K562 (cell line): ENCODE measurements at regions not wholly inside any gene's neighbourhood (a gene's known extent, or its start where the extent isn't known, plus 50 kb on each side); places are given as distances from the start of the nearest gene placed in this dataset.
A peak's percentile ranks its signal among the peaks of the same experiment; 100 is the strongest.

Source experiments
- ATAC-seq: fragments of 200-7000 bp; cut with Tn5 transposase; 3 replicates; pipeline ENCODE4 v1.9.1; 2020; ENCODE audit warnings: moderate library complexity
- BruUV-seq: library from RNA; stranded (reverse); fragments of 400-500 nt; replicated peaks from 2 replicates; lab custom pipeline; 2021; lab: Mats Ljungman, UMichigan
- CTCF ChIA-PET: fragments of 300-600 bp; formaldehyde crosslinking; extraction: SDS; loops from one replicate; lab custom pipeline; 2021; ENCODE audit warnings: low intra/inter-chr PET ratio; lab: Yijun Ruan, JAX
- POLR2A ChIA-PET: fragments of 300-600, 350-650 bp; sonication (Branson Sonifier 250); formaldehyde crosslinking; extraction: SDS; loops from one replicate; lab custom pipeline; 2021; ENCODE audit warnings: antibody characterized with exemption, inconsistent platforms; lab: Yijun Ruan, JAX
- DNase-seq, 4 experiments: peaks; one replicate each; pipeline versions ENCODE4 v3.0.0 to v3.0.0-alpha.2; 2011 to 2018; ENCODE audit warnings: low spot score in 3 of 4, mixed read lengths in 3 of 4; ENCODE audit errors: extremely low read depth in 1 of 4
- FAIRE-seq: peaks from 2 replicates; lab custom pipeline; 2011; peaks lifted over from hg19 to GRCh38; lab: Jason Lieb, UNC
- H2AFZ ChIP-seq: 2 replicates; pipeline ENCODE4 v1.6.0; 2011; ENCODE audit warnings: low read depth, low read length, control low read depth, inconsistent platforms
- H3K27ac ChIP-seq: fragments of 200-600 bp; 3 replicates; pipeline ENCODE4 v1.8.0; 2011; ENCODE audit warnings: low read depth, mild to moderate bottlenecking, control low read depth, inconsistent platforms, low read length, moderate library complexity, mixed read lengths; ENCODE audit errors: extremely low read depth
- H3K27me3 ChIP-seq, 2 experiments: fragments of 300-600 bp in 1 of 2; 2 replicates in 1 of 2; 3 replicates in 1 of 2; pipeline versions ENCODE4 v1.6.0 to v1.8.0; 2011; ENCODE audit warnings: inconsistent platforms in 2 of 2, low read length in 2 of 2, mild to moderate bottlenecking in 1 of 2, mixed read lengths in 1 of 2, moderate library complexity in 1 of 2; ENCODE audit not compliant: control insufficient read depth in 2 of 2, insufficient read depth in 2 of 2
- H3K36me3 ChIP-seq: fragments of 300-600 bp; 3 replicates; pipeline ENCODE4 v1.8.0; 2011; ENCODE audit warnings: mild to moderate bottlenecking, low read length, inconsistent platforms; ENCODE audit not compliant: control insufficient read depth, insufficient read depth
- H3K4me1 ChIP-seq, 2 experiments: fragments of 200-600 bp in 1 of 2; replicated peaks in 1 of 2; 2 replicates in 1 of 2; 3 replicates in 1 of 2; pipeline versions ENCODE4 v1.5.1 to v1.8.0; 2011; ENCODE audit warnings: inconsistent platforms in 2 of 2, low read length in 2 of 2, mild to moderate bottlenecking in 1 of 2, mixed read lengths in 1 of 2, moderate library complexity in 1 of 2; ENCODE audit not compliant: control insufficient read depth in 2 of 2, insufficient read depth in 2 of 2
- H3K4me2 ChIP-seq: 2 replicates; pipeline ENCODE4 v1.6.1; 2011; ENCODE audit warnings: low read length, control low read depth, inconsistent platforms, mixed read lengths; ENCODE audit not compliant: insufficient read depth
- H3K4me3 ChIP-seq: fragments of 200-600 bp; sonication (generic), shearing (Covaris generic); 2 replicates; pipeline ENCODE4 v1.5.1; 2016; ENCODE audit warnings: control low read depth, inconsistent platforms
- H3K79me2 ChIP-seq: fragments of 200-600 bp; 3 replicates; pipeline ENCODE4 v1.8.0; 2011; ENCODE audit warnings: low read length, inconsistent platforms; ENCODE audit not compliant: control insufficient read depth, insufficient read depth
- H3K9ac ChIP-seq, 2 experiments: 2 replicates each; pipeline versions ENCODE4 v1.6.0 to v1.6.1; 2011; ENCODE audit warnings: low read depth in 2 of 2, low read length in 2 of 2, control low read depth in 1 of 2, inconsistent platforms in 1 of 2, mild to moderate bottlenecking in 1 of 2, mixed read lengths in 1 of 2; ENCODE audit not compliant: insufficient read depth in 1 of 2
- H3K9me1 ChIP-seq: one replicate; pipeline ENCODE4 v1.6.0; 2011; ENCODE audit warnings: inconsistent platforms, mild to moderate bottlenecking, low read length, moderate library complexity; ENCODE audit not compliant: control insufficient read depth, insufficient read depth
- H3K9me3 ChIP-seq: replicated peaks from 2 replicates; pipeline ENCODE4 v1.5.1; 2011; ENCODE audit warnings: low read depth, low read length, inconsistent platforms; ENCODE audit not compliant: control insufficient read depth, insufficient read depth
- H4K20me1 ChIP-seq: replicated peaks from 2 replicates; pipeline ENCODE4 v1.6.1; 2011; ENCODE audit warnings: low read length, inconsistent platforms, mixed read lengths; ENCODE audit not compliant: control insufficient read depth, insufficient read depth
- ARID3B ChIP-seq: fragments of 250-450 bp; sonication (Bioruptor Pico); IDR thresholded peaks from 2 replicates; pipeline ENCODE4 v1.4.0; 2020; ENCODE audit warnings: borderline replicate concordance
- C11orf30 ChIP-seq: fragments of 450-650 bp; IDR thresholded peaks from 2 replicates; pipeline ENCODE4 v1.6.1; 2016; ENCODE audit warnings: low read depth, mild to moderate bottlenecking
- CGGBP1 ChIP-seq: fragments of 250-450 bp; sonication (Bioruptor Pico); IDR thresholded peaks from 2 replicates; pipeline ENCODE4 v1.9.0; 2021; ENCODE audit warnings: mild to moderate bottlenecking
- EP400 ChIP-seq: fragments of 450-650 bp; IDR thresholded peaks from 2 replicates; pipeline ENCODE4 v1.6.1; 2017; ENCODE audit warnings: antibody characterized with exemption, mild to moderate bottlenecking, moderate library complexity
- ETV1 ChIP-seq: fragments of 450-650 bp; conservative IDR thresholded peaks from 2 replicates; pipeline ENCODE4 v1.6.1; 2016; ENCODE audit warnings: missing genetic modification characterization, control low read depth, low read depth, missing compliant biosample characterization
- FOXK1 ChIP-seq: sonication (generic); formaldehyde crosslinking; IDR thresholded peaks from 2 replicates; pipeline ENCODE4 v1.8.0; 2022; ENCODE audit warnings: missing genetic modification reagents, mild to moderate bottlenecking, borderline replicate concordance
- MAFF ChIP-seq: IDR thresholded peaks from 2 replicates; pipeline ENCODE4 v1.6.1; 2012; ENCODE audit warnings: low read length, improper control_type of control experiment
- MAFK ChIP-seq: IDR thresholded peaks from 2 replicates; pipeline ENCODE4 v1.6.1; 2011; ENCODE audit warnings: low read length, improper control_type of control experiment
- NCOR1 ChIP-seq: fragments of 450-650 bp; IDR thresholded peaks from 2 replicates; pipeline ENCODE4 v1.6.1; 2016; ENCODE audit warnings: mild to moderate bottlenecking, moderate library complexity
- PCBP2 ChIP-seq: fragments of 200-400 bp; formaldehyde crosslinking; IDR thresholded peaks from 2 replicates; pipeline ENCODE4 v1.6.1; 2018; ENCODE audit warnings: low read length, low read depth, mild to moderate bottlenecking, moderate library complexity; ENCODE audit not compliant: poor library complexity, severe bottlenecking
- PHB ChIP-seq: fragments of 250-450 bp; sonication (Bioruptor Pico); IDR thresholded peaks from 2 replicates; pipeline ENCODE4 v1.5.0; 2021
- SMC3 ChIP-seq: conservative IDR thresholded peaks from 2 replicates; pipeline ENCODE4 v1.6.1; 2011; ENCODE audit warnings: low read depth, low read length, improper control_type of control experiment; ENCODE audit not compliant: insufficient read depth
- SP1 ChIP-seq: sonication (generic); formaldehyde crosslinking; IDR thresholded peaks from 2 replicates; pipeline ENCODE4 v1.8.1; 2022; ENCODE audit warnings: mild to moderate bottlenecking, missing genetic modification reagents
- ZFP1 ChIP-seq: fragments of 450-650 bp; formaldehyde crosslinking; IDR thresholded peaks from 2 replicates; pipeline ENCODE4 v1.4.0; 2020; ENCODE audit warnings: mild to moderate bottlenecking, mixed read lengths
- ZNF121 ChIP-seq: sonication (generic); formaldehyde crosslinking; conservative IDR thresholded peaks from 2 replicates; pipeline ENCODE4 v1.8.0; 2022; ENCODE audit warnings: missing genetic modification reagents
- ZNF316 ChIP-seq: fragments of 450-650 bp; IDR thresholded peaks from 2 replicates; pipeline ENCODE4 v1.6.1; 2016
- ZNF699 ChIP-seq: fragments of 250-450 bp; sonication (Bioruptor Pico); IDR thresholded peaks from 2 replicates; pipeline ENCODE4 v1.8.0; 2021; ENCODE audit warnings: mild to moderate bottlenecking, moderate library complexity; ENCODE audit not compliant: insufficient replicate concordance
- ZNF830 ChIP-seq: fragments of 250-450 bp; sonication (Bioruptor Pico); IDR thresholded peaks from 2 replicates; pipeline ENCODE4 v1.5.0; 2021; ENCODE audit warnings: mild to moderate bottlenecking
- ZSCAN29 ChIP-seq: fragments of 450-650 bp; IDR thresholded peaks from 2 replicates; pipeline ENCODE4 v1.6.1; 2017
- WGBS: fragments of 100-300 bp; shearing (Covaris generic); methylation state at CpG from one replicate; pipeline ENCODE4 v1.1.6; 2016; ENCODE audit warnings: low coverage, mixed read lengths; ENCODE audit not compliant: insufficient coverage; ENCODE audit errors: missing lambda C conversion rate; 5-methylcytosine and 5-hydroxymethylcytosine counted together
- in situ Hi-C: fragments of 300-500 bp; cut with MboI; formaldehyde crosslinking; loops from 4 replicates; pipeline ENCODE4 v1.15.0; 2018; ENCODE audit warnings: inconsistent platforms, mixed read lengths
- intact Hi-C: fragments of 100-400 bp; cut with micrococcal nuclease; formaldehyde crosslinking; loops from 2 replicates; pipeline ENCODE4 v1.14.2; 2022

GRCh38 chr7:82674268-82674667 lies 230.7 kb upstream of the CACNA2D1 start:
- no peak for TF ChIP-seq EP400
- TF ChIP-seq ZSCAN29: no peak
- TF ChIP-seq ZNF699: no peak
- no peak for TF ChIP-seq PHB (CRISPR knock-in tag)

GRCh38 chr7:82672078-82672477 lies 228.5 kb upstream of the CACNA2D1 start:
- Histone ChIP-seq H3K9me1 (no peaks in the 10 kb centered on the region), H2AFZ (no peak overlapping the region), H3K9me3 (peaks cover 7% of the 10 kb centered on the region; the same call in 1 of the 2 replicates), H4K20me1 (no peaks in the 10 kb centered on the region), H3K9ac (no peak overlapping the region), H3K4me3 (no peak overlapping the region), H3K4me2 (no peak overlapping the region), H3K27me3 (no peaks in the 10 kb centered on the region), H3K27ac (no peak overlapping the region), H3K4me1 (no peaks in the 10 kb centered on the region), H3K79me2 (no peaks in the 10 kb centered on the region), H3K36me3 (no peaks in the 10 kb centered on the region)
- POLR2A ChIA-PET: no interaction called here
- BruUV-seq: no TSS peak
- ATAC-seq (no peak), DNase-seq (no peak), FAIRE-seq (no peak)
- CTCF ChIA-PET: no interaction called here
- in situ Hi-C loops: no loop called here
- intact Hi-C loops: no loop called here
- 0% methylated on average over 2 of the region's 2 CpGs for WGBS
- TF ChIP-seq SP1 (no peak), ZFP1 (CRISPR knock-in tag) (no peak), FOXK1 (CRISPR knock-in tag) (no peak), NCOR1 (no peak), MAFF (peak; percentile 59; the same call in 1 of the 2 replicates), ARID3B (CRISPR knock-in tag) (no peak), ETV1 (no peak), SMC3 (no peak), ZNF316 (peak; percentile 83), PCBP2 (no peak), MAFK (peak; percentile 70; the same call in 1 of the 2 replicates), ZNF121 (CRISPR knock-in tag) (no peak), CGGBP1 (CRISPR knock-in tag) (no peak), ZNF830 (CRISPR knock-in tag) (no peak), C11orf30 (peak; percentile 59)

More at GRCh38 chr7:82674268-82674667, 230.7 kb upstream of the CACNA2D1 start:
- in situ Hi-C loops: no loop called here
- Histone ChIP-seq H3K79me2 (no peaks in the 10 kb centered on the region), H3K9me3 (peaks cover 7% of the 10 kb centered on the region; the same call in 1 of the 2 replicates), H4K20me1 (no peaks in the 10 kb centered on the region), H3K36me3 (no peaks in the 10 kb centered on the region), H2AFZ (no peak overlapping the region), H3K27ac (no peak overlapping the region), H3K9ac (no peak overlapping the region), H3K27me3 (no peaks in the 10 kb centered on the region), H3K9me1 (no peaks in the 10 kb centered on the region), H3K4me3 (no peak overlapping the region), H3K4me1 (no peaks in the 10 kb centered on the region), H3K4me2 (no peak overlapping the region)
- DNase-seq (no peak), ATAC-seq (no peak), FAIRE-seq (no peak)
- BruUV-seq: no TSS peak
- CTCF ChIA-PET: no interaction called here
- intact Hi-C loops: no loop called here
- POLR2A ChIA-PET: no interaction called here
- WGBS: 0% methylated on average over 1 of the region's 1 CpG
